Right ventricle myocardium superior (tissue), 1 donor: ENCODE measurements at regions not wholly inside any gene's neighbourhood (a gene's known extent, or its start where the extent isn't known, plus 50 kb on each side); places are given as distances from the start of the nearest gene placed in this dataset.

Experiments used
- ATAC-seq: fragments of 200-7000 bp; cut with Tn5 transposase; one replicate; pipeline ENCODE4 v1.9.1; 2020; ENCODE audit warnings: mild to moderate bottlenecking; ENCODE audit not compliant: poor library complexity
- DNase-seq: peaks from one replicate; pipeline ENCODE4 v3.0.0-alpha.2; 2020
- intact Hi-C: fragments of 100-400 bp; cut with DNase I; formaldehyde crosslinking; loops from one replicate; pipeline ENCODE4 v1.11.2; 2022
- donor health status: DM: no; HTN: yes; CAD: no; lungs with severe emphysema.

DNA sequence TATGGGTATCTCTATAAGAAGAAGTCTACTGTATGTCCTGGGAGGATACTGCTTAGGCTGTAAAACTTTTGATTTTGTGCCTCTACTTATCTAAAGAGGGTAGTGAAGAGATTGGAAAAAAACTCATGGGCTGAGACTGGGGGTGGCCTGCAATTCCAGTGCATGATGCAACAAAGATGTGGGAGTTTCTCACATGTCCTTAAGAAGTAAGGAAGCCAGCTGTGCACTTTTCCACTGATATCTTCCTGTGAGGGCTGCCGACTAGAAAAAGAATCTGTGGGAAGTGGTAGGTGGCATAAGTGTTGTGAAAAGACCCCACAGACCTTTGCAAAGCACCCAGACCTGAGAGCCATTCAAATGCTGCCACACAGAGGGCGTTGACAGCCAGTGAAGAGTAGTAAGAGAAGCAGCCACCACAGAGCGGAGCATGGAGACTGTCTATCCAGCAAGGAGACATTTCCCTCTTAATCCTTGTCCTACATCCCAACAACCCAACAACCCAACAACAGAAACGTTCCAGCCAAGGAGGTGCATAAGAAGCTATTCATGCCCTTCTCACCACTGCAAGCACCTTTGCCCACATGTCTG is 65.1 kb downstream of the PFDN4 start:
- ATAC-seq (no peak), DNase-seq (no peak)
- intact Hi-C loops, result no loop called here

DNA sequence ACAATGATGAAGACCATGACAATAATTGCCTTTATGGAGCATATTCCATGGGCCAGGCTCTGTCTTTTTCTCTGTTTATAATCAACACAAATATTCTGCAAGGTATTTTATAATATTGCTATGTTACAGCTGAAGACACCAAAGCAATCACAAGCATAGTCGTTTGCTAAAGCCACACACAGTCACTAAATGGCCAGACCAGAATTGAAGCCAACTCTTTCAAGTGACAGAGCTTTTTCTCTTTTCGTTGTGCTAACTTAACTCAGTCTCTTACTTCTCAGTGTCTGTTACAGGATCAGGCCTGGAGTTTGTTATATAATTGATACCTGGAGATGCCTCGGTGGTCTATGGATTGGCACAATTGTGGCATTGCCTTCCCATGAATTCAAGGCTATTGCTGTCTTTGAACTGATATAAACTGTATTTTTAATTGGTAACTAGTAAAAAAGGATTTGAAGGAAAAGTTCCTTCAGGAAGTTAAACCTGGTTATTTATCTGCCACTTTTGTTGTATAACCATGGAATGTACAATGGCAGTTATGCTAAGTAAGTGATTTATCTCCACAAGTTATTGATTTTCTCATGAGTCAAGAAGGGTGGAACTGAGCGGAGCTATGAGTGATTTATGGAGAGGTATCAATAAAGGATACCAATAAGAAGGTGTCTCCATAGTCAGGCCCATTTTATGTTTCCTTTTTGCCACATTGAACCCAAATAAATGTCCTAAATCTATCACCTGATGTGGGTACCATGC is 67.6 kb downstream of the PFDN4 start:
- DNase-seq (no peak), ATAC-seq (no peak)
- intact Hi-C loops, result no loop called here

DNA sequence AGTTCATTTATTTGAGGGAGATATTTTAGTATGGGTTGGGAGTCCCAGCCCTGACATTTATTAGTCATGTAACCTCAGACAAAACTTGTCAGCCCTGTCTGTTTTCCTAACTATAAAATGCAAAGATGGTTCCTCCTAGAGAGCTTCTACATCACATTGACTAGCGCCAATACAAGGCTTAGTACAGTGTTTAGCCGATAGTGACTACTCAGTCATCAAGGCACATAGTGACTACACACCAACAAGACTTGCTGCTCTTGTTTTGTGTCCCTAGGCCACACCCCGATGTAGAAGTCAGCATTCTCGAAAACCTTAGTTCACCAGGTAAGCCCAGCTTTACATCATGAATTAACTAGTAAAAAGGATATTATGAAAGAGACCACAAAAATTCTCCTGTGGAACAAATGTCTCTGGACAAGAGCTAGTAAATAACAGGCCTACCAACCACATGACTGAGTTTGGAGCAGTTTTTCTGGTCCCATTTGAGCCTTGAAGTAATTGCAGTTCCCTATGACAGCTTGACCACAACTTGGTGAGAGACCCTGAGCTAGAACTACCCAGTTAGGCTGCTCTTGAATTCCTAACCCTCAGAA is 68.8 kb downstream of the PFDN4 start:
- intact Hi-C loops, result no loop called here
- ATAC-seq (no peak), DNase-seq (no peak)

DNA sequence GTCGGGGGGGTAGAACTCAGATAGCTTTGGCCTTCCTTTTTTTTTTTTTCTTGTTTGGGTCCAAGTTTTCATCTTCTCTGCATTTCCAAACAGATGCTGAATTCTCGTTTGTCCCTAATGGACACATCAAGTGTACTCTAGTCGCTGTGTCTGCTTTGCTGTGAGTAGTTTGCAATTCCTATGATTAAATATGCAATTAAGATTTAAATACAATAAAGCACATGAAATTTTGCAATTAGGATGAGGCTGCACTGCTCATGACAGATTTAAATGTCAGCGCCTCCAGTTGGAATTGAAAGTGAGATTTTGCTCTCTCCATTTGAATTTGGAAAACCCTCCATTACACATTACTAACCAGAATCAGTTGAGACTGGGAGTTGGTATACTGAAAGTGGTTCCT is 70.4 kb downstream of the PFDN4 start:
- ATAC-seq, result no peak

DNA sequence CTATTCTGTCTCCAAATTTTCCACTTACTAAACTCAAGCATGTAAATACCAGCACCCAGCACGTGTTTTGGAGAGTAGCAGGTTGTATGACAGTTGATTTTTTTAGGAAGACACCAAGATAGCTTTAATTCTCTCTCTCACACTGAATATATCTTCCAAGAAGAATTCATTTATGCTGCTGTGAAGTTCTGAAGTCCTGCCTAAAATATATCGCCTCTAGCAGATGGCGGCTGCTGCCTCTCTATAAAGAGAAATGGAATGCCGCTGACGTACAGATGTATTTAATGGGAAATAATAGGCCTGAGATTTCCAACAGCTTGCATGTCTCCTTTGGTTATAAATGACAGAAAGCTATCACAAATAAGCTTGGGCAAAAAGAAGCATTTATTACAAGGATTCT is 74.7 kb downstream of the PFDN4 start:
- ATAC-seq (no peak), DNase-seq (no peak)
- intact Hi-C loops, result no loop called here

More for the DNA sequence above, 70.4 kb downstream of the PFDN4 start:
- no peak for DNase-seq
- intact Hi-C loops, result no loop called here

DNA sequence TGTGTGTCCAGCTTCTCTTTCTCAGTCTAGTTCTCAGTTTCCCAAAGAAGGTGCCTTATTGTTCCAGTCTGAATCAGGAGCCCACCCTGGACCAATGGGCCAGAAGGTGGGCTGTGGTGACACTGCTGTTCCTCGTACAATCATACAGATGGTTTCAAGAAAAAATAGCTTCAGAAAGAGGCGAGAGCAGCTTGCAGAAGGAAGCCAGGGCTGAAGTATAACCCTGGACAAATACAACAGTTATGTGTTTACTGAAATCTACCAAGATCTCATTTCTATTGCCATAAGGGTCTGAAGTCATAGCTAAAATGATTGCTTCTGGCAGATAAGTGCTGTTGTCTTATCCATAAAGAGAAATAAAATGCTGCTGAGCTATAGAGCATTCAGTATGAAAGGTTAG is 75.4 kb downstream of the PFDN4 start:
- ATAC-seq (no peak), DNase-seq (no peak)
- intact Hi-C loops, result no loop called here

DNA sequence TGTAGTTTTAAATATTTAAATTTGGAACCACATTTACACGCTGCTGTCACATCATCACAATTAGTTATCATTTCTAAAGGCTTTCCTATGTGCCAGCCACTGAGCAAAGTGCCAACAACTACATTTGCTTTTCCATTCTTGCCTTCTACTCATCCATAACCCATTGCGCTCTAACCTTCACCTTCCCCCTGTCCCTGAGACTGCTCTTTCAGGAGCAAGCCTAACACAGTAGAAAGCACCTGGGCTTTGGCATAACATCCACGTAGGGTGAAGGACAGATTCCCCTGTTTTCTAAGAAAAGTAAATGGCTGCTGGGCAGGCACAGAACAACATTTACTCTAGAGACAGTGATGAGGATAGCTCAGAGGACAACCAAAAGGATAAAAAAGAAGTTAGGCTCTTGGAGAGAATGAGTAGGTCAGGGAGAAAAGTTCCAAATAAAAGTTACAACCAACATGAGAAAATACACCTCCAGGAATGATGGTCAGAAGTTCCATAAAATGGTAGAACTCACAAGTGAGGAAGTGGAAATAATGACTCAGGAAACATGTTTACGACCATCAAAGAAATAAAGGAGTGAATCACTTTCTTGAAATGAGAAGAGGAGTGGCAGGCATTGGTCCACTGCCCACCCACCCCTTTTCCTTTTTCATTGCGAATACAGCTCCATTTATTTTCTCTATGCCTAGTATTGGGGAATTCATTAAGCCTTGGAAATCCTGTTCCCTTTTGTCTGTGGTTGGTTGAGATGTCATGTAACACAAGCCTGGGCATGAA is 77.2 kb downstream of the PFDN4 start:
- DNase-seq, result no peak
- intact Hi-C loops, result no loop called here
- ATAC-seq, result no peak

DNA sequence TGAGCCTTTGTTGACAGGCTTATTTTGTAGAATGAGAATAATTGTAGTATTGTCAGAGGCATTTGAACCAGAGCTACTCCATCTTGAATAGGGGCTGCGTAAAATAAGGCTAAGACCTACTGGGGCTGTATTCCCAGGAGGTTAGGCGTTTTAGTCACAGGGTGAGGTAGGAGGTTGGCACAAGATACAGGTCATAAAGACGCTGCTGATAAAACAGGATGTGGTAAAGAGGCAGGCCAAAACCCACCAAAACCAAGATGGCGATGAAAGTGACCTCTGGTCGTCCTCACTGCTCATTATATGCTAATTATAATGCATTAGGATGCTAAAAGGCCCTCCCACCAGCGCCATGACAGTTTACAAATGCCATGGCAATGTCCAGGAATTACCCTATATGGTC is 82.7 kb downstream of the PFDN4 start:
- ATAC-seq (no peak), DNase-seq (no peak)
- intact Hi-C loops, result no loop called here

DNA sequence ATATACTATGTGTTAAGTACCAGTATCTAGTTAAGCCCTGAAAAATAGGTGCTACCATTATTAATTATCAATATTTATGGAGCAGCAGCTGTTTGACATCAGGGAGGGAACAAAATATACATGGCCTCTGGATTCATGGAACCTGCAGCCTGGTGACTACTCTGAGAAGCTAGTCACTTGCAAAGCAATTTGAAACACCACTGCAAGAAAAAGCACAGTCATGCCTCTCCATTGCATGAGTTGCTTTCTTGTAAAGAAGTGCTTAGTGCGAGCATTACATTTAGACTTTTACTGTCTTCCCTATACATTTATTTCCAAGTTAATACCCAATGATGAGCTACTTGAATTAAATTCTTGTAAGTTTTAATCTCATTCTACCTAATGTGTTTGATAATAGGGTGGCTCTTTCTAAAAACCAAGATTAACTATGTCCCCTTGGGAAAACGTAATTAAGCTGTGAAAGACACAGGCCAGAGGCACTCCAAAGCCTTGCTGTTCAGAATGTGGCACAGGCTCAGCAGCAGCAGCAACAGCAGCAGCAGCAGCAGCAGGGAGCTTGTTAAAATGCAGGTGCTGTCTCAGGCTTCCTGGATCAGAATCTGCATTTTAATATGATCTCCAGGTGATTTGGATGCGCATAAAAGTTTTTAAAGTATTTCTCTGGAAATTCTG is 83.6 kb downstream of the PFDN4 start:
- DNase-seq (no peak), ATAC-seq (no peak)
- intact Hi-C loops, result no loop called here

DNA sequence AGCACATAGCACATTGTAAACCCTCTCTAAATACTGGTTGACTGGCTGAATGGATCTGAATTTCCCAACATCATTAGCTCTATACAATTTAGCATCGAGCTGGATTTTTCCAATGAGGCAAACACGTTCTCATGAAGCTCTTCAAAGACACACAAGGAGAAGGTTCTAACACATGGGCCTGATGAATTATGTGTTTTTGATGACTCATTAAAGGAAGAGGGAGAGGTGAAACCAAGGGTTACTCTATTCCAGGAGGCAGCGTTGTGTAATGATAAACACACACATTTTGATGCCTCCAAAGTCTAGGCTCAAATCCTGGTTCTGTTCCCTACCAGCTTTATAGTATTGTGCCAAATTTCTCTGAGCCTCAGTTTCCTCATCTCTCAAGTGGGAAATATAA is 84.3 kb downstream of the PFDN4 start:
- DNase-seq, result no peak
- no peak for ATAC-seq

DNA sequence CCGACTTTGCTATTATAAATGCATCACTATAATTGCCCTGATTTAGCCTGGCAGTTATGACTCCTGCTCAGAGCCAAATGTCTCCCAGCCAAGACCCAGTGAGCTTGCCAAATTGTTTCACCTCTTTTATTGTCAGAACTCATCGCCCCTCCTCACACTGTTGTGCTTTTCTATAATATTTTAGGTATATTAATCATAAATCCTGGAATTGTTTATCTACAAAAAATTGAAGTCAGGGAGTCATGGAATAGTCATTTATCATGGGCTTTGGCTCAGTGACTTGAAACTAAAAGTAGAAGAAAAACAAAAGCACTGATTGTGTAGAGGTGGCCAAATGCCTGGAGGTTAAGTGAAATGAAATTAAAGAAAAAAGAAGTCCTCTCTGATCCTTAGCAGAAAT is 85.6 kb downstream of the PFDN4 start:
- no peak for DNase-seq
- intact Hi-C loops, result no loop called here
- no peak for ATAC-seq

More for the DNA sequence above, 84.3 kb downstream of the PFDN4 start:
- intact Hi-C loops, result no loop called here

DNA sequence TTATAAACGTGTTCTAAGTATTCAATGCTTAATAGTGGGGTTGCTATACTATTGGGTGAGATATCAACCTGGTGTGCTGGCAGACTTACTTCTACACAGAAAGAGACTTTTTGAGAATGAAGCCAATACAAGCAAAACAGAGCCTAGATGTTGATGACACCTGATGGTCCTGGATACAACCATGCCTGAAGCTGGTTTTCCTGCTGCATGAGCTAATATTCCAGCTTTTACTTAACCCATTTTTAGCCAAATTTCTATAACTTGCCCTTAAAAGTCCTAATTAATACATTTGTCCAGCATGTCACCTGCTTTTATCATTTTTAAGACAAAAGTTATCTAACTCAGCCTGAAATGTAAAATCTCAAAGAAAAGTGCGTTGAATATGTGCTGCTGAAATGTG is 86.2 kb downstream of the PFDN4 start:
- no peak for DNase-seq
- no peak for ATAC-seq
- intact Hi-C loops, result no loop called here

DNA sequence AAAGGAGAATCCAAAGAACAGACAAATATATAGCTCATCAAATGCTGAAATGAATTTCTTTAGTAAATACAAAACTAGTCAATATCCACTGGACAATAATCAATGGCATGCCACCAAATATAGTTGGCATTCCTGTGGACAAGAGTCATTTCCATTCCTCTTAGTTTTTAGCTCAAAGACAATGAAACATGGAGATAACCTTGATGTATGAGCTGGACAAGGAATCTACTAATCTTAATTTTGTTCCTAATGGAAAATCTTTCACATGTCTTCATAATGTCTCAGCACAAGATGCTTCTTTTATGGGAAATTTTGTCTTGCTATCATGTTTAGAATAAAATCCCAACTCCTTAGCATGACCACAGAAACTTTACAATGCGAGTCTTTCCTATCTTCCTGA is 87.8 kb downstream of the PFDN4 start:
- DNase-seq, result no peak
- intact Hi-C loops, result no loop called here
- ATAC-seq, result no peak

DNA sequence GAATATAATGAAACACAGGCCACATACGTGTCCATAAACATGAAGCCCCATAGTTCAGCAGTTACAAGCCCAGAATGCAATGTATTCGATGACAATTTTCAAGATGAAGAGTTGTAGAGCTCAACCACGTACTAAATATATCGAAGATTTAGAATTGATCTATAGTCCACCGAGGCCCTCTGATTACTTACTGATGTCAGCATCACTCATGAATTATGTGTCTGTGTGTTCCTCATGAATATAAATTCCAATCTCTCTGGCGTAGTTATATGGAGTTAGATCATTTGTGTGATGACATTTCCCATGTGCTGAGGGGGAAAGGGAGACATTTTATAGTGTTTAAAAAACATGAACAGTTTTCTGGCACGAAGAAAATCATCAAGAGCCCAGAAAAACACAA is 97.5 kb downstream of the PFDN4 start:
- intact Hi-C loops, result no loop called here
- ATAC-seq (no peak), DNase-seq (no peak)

DNA sequence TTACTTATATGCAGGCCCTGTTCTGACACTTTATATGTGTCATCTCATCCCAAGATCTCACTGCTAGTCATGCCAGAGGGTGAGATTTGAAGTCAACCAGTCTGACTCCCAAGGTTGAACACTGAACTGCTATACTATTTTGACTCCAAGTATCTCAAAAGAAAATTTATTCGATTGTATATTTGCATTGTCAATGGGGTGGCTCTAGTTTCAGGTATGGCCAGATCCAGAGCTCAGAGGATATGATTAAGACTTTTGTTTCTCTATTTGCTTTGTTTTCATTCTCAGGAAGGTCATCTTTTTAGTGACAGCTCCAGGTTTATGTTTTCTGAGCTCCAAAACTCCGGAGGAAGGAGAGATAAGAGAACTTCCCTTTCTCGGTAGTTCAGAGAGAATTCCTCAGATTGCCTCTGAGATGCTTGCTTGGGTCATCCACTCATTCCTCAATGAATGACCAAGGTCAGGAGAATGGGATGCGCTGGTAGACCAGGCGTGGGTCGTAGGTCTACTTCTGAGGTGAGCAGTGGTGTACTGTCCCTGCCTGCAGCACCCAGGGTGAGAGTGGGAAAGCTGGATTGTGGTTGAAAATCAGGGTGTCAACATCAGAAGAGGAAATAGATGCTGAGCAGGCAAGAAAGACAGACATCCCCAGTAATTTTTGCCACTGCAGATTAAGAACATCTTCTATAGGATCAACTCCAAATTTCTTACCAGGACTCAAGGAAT is 99.3 kb downstream of the PFDN4 start:
- DNase-seq (no peak), ATAC-seq (no peak)
- intact Hi-C loops, result no loop called here

DNA sequence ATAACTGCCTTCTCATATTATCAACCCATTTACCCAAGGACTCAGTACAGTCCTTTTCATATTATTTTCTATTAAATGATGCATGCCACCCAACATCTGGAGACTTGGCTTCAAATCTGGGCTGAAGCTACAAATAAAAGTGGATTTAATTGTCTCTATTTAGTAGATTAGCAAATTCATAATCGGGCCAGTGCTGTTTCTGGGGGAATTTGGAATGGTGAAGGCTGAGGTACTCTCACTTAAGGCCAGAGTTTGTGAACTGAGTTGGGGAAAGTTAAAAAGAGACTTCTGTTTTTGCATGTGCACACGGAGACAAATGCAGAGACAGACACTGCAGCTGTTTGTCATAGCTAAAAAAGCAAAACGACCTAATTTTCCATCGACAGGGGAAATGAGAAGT is 100.9 kb downstream of the PFDN4 start:
- no peak for ATAC-seq
- intact Hi-C loops, result no loop called here

DNA sequence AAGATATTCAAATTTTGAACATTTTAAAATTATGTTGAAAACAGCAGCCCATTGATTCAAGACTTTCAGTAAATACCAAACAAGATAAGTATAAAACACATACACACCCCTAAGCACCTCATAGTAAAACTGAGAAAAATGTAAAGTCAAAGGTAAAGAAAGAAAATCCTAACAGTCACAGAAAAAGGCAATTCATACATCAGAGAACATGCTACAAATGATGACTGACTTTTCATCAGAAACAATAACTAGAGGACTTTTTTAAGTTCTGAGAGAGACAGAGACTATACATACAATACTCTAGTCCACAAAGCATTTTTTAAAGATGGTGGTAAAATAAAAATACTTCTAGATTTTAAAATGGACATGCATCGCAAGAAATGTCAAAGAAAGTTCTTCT is 111.0 kb downstream of the PFDN4 start:
- no peak for DNase-seq
- intact Hi-C loops, result no loop called here
- no peak for ATAC-seq

More for the DNA sequence above, 100.9 kb downstream of the PFDN4 start:
- no peak for DNase-seq

DNA sequence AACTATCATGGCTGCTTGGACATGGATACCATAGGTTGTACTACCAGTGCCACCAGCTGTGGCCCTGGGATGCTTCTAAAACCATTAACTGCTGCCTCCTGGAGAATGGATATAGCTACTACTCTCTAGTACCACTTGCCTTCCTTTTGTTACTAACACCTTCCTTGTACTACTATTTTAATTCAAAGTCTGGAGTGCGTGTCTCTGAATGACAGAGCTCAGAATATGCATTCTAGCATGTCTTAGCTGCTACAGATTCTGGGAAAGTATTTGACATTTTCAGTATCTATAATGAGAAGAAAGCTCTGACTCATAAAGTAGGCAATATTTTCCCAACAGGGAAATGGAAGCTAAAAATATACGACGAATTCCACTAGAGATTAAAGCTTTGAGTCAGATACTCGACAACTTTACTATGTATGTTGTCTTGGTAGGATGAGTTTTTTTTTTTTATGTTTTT is 112.3 kb downstream of the PFDN4 start:
- intact Hi-C loops, result no loop called here
- DNase-seq, result no peak
- no peak for ATAC-seq
